ENCODE measurements at regions not wholly inside any gene's neighbourhood (a gene's known extent, or its start where the extent isn't known, plus 50 kb on each side); places are given as distances from the start of the nearest gene placed in this dataset.

GRCh38 chr6:44052419-44053023 is 74.7 kb downstream of the MRPL14 start:
- TF ChIP-seq REST (IDR thresholded peaks at IDR 0.05; ENCODE audit: insufficient read depth in 1 of 2, low read depth in 2 of 2, low read length in 2 of 2) = no peak
- TF ChIP-seq POLR2AphosphoS5 (IDR thresholded peaks at IDR 0.05; ENCODE audit: low read depth, low read length) = no peak
- TF ChIP-seq SIN3A (IDR thresholded peaks at IDR 0.05; ENCODE audit: borderline replicate concordance, insufficient read depth, low read length) = no peak

Data from PFSK-1 (cell line).